HFF-Myc (cell line): ENCODE measurements at regions not wholly inside any gene's neighbourhood (a gene's known extent, or its start where the extent isn't known, plus 50 kb on each side); places are given as distances from the start of the nearest gene placed in this dataset.

Source experiments
- DNase-seq: peaks from one replicate; pipeline ENCODE4 v3.0.0-alpha.2; 2011; ENCODE audit warnings: low read depth; ENCODE audit errors: extremely low read depth
- H3K4me3 ChIP-seq: replicated peaks from 2 replicates; pipeline ENCODE4 v1.5.1; 2011; ENCODE audit warnings: low read depth, mild to moderate bottlenecking, control low read depth, low read length
- TF ChIP-seq, protein P1 (sequence below): IDR thresholded peaks from 2 replicates; pipeline ENCODE4 v1.5.1; 2012; ENCODE audit warnings: mild to moderate bottlenecking, low read depth, low read length, control low read depth; ENCODE audit errors: missing control alignments

DNA sequence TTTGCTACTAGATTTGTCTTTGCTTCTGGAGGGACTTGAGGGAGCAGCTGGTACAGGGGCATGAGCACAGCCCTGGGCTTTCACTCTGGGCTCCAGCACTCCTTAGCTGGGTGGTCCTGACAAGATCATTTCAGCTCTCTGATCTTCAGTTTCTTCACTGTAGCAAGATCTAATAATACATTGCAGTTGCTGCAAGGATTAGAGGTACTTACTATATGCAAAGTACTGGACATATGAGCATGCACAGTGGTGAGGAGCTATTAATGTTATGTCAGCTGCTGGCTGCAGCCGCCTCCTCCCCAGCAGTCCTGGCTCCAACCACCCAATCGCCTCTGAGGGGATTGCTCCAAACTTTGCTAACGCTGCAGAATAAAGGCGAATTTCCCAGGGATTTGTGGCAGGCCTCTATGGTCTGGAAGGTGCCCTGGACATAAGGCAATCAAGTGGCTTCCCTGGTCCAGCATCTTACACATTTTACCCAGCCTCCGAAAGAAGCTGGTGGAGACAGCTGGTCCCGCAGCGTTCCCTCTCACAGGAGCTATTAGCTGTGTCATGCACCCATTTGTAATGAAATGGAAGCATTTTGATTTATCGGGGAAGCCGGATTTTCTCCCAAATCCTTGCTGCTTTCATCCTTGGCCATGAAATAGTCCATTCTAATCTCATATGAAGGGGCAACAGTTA is 96.7 kb downstream of the RHOB start:
- TF ChIP-seq, protein P1, sequence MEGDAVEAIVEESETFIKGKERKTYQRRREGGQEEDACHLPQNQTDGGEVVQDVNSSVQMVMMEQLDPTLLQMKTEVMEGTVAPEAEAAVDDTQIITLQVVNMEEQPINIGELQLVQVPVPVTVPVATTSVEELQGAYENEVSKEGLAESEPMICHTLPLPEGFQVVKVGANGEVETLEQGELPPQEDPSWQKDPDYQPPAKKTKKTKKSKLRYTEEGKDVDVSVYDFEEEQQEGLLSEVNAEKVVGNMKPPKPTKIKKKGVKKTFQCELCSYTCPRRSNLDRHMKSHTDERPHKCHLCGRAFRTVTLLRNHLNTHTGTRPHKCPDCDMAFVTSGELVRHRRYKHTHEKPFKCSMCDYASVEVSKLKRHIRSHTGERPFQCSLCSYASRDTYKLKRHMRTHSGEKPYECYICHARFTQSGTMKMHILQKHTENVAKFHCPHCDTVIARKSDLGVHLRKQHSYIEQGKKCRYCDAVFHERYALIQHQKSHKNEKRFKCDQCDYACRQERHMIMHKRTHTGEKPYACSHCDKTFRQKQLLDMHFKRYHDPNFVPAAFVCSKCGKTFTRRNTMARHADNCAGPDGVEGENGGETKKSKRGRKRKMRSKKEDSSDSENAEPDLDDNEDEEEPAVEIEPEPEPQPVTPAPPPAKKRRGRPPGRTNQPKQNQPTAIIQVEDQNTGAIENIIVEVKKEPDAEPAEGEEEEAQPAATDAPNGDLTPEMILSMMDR = no peak
- no peak for DNase-seq
- no peak overlapping the region for H3K4me3 ChIP-seq

DNA sequence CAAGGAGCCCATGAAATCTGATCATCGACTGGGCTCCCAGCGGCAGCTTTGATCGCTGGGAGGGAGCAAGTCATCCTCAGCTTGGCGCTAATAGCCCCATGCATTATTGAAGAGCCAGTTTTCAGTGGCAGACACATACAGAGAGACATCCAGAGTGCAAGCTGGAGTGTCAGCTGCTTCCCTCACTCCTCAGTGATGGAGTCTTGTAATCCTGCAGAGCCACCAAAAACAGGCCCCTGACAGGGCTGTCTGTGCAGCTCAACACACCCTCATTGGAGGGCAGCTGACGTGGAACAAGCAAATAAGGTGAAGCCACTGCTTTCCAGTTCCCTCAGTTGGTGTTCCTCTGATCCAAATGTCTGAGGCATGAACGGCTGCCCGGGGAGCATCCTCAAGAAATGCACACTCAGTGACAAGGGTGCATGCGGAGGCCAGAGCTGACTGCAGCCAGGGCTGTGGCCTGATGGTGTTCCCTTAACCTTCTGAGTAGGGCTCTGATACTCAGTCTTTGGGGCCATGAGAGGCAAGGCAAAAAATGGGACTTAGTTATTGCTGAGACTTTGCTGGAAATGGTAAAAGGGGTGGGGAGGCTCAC is 97.4 kb downstream of the RHOB start:
- H3K4me3 ChIP-seq = no peak overlapping the region
- TF ChIP-seq, protein P1 = no peak
- no peak for DNase-seq

DNA sequence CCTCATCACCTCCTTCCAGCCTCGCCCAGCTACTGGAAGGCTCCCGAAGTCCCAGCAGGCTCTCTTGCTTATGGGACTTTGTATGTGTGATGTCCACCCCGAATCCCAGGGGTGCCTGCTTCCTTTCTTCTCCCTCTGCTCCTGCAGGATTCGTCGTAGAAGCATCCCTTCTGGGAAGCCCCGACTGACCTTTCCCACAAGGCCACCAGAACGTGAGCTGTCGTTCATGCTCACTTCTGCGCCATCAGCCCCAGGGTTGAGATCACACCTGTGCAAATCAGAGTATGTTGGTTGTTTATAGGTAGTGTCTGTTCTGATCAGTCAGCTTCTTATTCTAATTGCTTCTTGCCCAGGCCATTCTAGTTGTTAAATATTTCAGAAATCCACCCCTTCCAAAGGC is 101.8 kb downstream of the HS1BP3 start:
- TF ChIP-seq, protein P1 = no peak
- H3K4me3 ChIP-seq = no peak overlapping the region
- no peak for DNase-seq

DNA sequence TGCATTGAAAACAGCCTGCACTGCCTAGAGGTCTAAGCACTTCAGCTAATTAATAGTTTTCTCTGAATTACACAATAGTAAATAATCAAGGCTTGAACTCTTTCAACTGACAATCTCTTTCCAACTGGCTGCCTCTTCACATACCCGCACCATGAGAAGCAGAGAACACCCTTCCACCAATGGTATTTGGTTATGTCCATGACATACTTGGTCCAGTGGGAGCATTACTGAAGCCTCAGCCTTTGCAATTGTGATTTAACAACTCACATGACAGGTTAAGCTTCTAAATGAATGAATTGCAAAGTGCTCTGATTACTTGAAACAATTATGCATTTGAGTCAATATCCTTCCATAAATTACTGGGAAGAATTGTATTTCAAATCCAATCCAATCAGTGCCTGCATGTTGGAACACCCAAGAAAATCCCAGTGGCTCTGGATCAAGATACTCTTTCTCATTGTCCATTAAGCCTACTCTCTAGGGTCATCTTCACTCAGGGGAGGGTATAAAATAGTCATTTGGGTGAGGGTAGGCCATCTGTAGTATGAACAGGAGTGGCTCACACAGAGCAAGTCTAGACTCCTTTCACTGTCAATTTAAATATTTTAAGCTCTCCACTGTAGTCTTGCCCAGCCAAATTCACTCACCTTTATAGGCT is 101.1 kb downstream of the HS1BP3 start:
- TF ChIP-seq, protein P1 = no peak
- no peak overlapping the region for H3K4me3 ChIP-seq
- no peak for DNase-seq

DNA sequence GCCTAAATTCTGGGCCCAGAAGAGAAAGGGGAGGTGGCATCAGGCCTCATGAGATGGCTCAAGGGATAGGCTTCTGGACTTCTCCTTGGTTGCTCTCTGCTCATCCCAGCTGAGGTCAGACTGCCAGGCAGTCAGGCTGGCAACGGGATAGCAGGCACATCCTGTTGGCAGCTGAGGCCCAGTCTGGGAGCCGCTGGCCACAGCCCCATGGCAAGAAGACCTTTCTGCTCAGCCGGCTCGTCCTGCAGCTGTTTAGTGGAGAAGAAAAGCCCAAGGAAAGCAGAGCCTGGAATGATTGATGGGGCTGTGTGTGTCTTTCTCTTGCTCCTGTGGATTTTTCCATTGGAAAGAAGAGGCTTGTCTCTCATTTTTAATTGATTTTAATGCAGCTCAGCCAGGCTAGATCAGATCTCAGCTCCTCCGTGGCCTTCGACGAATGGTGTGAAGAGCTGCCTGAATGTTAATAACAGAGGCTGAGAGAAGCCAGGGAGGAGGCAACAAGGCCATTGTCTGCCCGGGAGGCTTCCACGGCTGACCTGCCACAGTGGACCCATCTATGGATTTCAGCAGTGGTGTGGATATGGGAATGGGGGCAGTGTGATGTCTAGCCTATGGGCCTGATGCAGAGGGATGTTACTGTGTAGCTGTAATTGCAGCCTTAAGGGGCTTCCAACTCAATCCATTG is 99.5 kb downstream of the HS1BP3 start:
- DNase-seq = no peak
- TF ChIP-seq, protein P1 = no peak
- no peak overlapping the region for H3K4me3 ChIP-seq

DNA sequence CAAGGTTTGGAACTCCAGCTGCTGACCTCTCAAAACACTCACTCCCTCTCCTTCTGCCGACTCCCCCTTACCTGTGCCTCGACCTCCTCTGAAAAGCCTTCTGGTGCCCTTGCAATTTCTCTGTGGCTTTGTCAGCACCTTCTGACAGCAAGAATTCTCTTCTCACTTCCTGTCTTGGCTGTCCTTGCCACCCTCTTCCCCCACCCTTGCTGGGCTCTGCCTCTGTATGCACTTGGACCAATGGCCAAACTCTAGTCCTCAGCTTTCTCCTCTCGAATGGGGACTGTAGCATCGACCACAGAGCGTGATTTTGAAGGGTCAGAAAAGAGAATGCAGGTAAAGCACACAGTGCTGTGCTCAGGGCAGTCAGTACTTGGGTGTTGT is 99.0 kb downstream of the HS1BP3 start:
- no peak overlapping the region for H3K4me3 ChIP-seq
- TF ChIP-seq, protein P1 = no peak
- no peak for DNase-seq
